H1 (cell line): ENCODE measurements at regions not wholly inside any gene's neighbourhood (a gene's known extent, or its start where the extent isn't known, plus 50 kb on each side); places are given as distances from the start of the nearest gene placed in this dataset.

Source experiments
- GTF2F1 ChIP-seq: IDR thresholded peaks from 2 replicates; pipeline ENCODE4 v1.6.1; 2012; ENCODE audit warnings: low read depth, low read length, improper control_type of control experiment, borderline replicate concordance
- TBP ChIP-seq: IDR thresholded peaks from 2 replicates; pipeline ENCODE4 v1.6.1; 2011; ENCODE audit warnings: low read depth, low read length, improper control_type of control experiment

DNA sequence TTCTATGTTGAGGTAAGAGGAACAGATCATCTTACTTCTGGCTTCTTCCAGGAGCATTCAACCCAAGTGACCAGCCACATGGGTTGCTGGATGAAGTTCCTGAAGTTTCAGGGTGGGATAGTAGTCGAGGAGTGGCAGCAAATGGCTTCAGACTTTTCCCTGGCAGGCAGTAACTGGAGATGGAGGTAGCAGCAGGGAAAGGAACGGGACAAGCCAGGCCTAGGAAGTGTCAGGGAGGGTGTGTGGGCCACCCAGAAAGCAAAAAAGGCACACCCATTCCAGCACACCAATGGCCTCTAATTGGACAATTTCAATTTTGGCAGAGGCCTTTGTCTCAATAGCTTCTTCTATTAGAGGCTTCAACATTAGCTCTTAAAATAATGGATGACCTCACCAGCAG lies 498.6 kb upstream of the ATP11B start (continued):
- TF ChIP-seq TBP = no peak
- TF ChIP-seq GTF2F1 = no peak
